ENCODE measurements at regions not wholly inside any gene's neighbourhood (a gene's known extent, or its start where the extent isn't known, plus 50 kb on each side); places are given as distances from the start of the nearest gene placed in this dataset.

GRCh38 chr13:39159846-39160370 is 121.7 kb downstream of the NHLRC3 start:
- DNase-seq (ENCODE audit: low spot score), result no peak
- TF ChIP-seq CTCF (IDR thresholded peaks at IDR 0.05; ENCODE audit: extremely low read depth, missing control alignments), result no peak

- no peak for DNase-seq (ENCODE audit: low spot score)
- no peak for TF ChIP-seq CTCF (IDR thresholded peaks at IDR 0.05; ENCODE audit: extremely low read depth, missing control alignments)
Observed at GRCh38 chr13:39167018-39167417, 128.8 kb downstream of the NHLRC3 start.

- no peak for TF ChIP-seq CTCF (IDR thresholded peaks at IDR 0.05; ENCODE audit: extremely low read depth, missing control alignments)
- no peak for DNase-seq (ENCODE audit: low spot score)
Observed at GRCh38 chr13:39170711-39171110, 132.5 kb downstream of the NHLRC3 start.

- no peak for TF ChIP-seq CTCF (IDR thresholded peaks at IDR 0.05; ENCODE audit: extremely low read depth, missing control alignments)
- no peak for DNase-seq (ENCODE audit: low spot score)
Observed at GRCh38 chr13:39185326-39185725, 147.1 kb downstream of the NHLRC3 start.

GRCh38 chr13:39186205-39186875 is 148.1 kb downstream of the NHLRC3 start:
- DNase-seq (ENCODE audit: low spot score), result no peak
- no peak for TF ChIP-seq CTCF (IDR thresholded peaks at IDR 0.05; ENCODE audit: extremely low read depth, missing control alignments)

- no peak for TF ChIP-seq CTCF (IDR thresholded peaks at IDR 0.05; ENCODE audit: extremely low read depth, missing control alignments)
- DNase-seq (ENCODE audit: low spot score), result no peak
Observed at GRCh38 chr13:39189778-39190177, 151.5 kb downstream of the NHLRC3 start.

- TF ChIP-seq CTCF (IDR thresholded peaks at IDR 0.05; ENCODE audit: extremely low read depth, missing control alignments), result no peak
- peak; percentile 23 for DNase-seq (ENCODE audit: low spot score)
Observed at GRCh38 chr13:39196965-39197646, 158.8 kb downstream of the NHLRC3 start.
